GM19238 (cell line): ENCODE measurements at regions not wholly inside any gene's neighbourhood (a gene's known extent, or its start where the extent isn't known, plus 50 kb on each side); places are given as distances from the start of the nearest gene placed in this dataset.
"Not testable (repeated sequence)": the region's sequence is repeated elsewhere in the genome, so short reads cannot be mapped to it uniquely, and the experiment has no call there.

Source experiments
- DNase-seq: peaks from one replicate; pipeline ENCODE4 v3.0.0; 2011; ENCODE audit warnings: low spot score; ENCODE audit not compliant: insufficient read length

- no peak for DNase-seq
These were observed 203.9 kb downstream of the RHOU start for GRCh38 chr1:228939001-228939691.

GRCh38 chr1:228939881-228940392 lies 204.7 kb downstream of the RHOU start:
- no peak for DNase-seq

GRCh38 chr1:228940526-228940925 lies 205.2 kb downstream of the RHOU start:
- DNase-seq: no peak

- DNase-seq: no peak
These were observed 205.6 kb downstream of the RHOU start for GRCh38 chr1:228940926-228941325.

GRCh38 chr1:228941666-228942065 lies 206.4 kb downstream of the RHOU start:
- no peak for DNase-seq

- DNase-seq: no peak
These were observed 208.2 kb downstream of the RHOU start for GRCh38 chr1:228943436-228943835.

GRCh38 chr1:228944296-228944695 lies 209.0 kb downstream of the RHOU start:
- DNase-seq: no peak

GRCh38 chr1:228944935-228945371 lies 209.7 kb downstream of the RHOU start:
- no peak for DNase-seq

GRCh38 chr1:228945885-228946284 lies 210.6 kb downstream of the RHOU start:
- no peak for DNase-seq

GRCh38 chr1:228949617-228950016 lies 214.3 kb downstream of the RHOU start:
- not testable (repeated sequence) for DNase-seq

GRCh38 chr1:228953207-228953606 lies 217.9 kb downstream of the RHOU start:
- no peak for DNase-seq

GRCh38 chr1:228953808-228954207 lies 218.5 kb downstream of the RHOU start:
- DNase-seq: not testable (repeated sequence)

GRCh38 chr1:228955691-228956090 lies 220.4 kb downstream of the RHOU start:
- no peak for DNase-seq

- DNase-seq: no peak
These were observed 221.6 kb downstream of the RHOU start for GRCh38 chr1:228956864-228957263.

GRCh38 chr1:228957535-228957934 lies 222.3 kb downstream of the RHOU start:
- no peak for DNase-seq

GRCh38 chr1:228958121-228958520 lies 222.8 kb downstream of the RHOU start:
- DNase-seq: no peak

GRCh38 chr1:228958741-228959140 lies 223.5 kb downstream of the RHOU start:
- DNase-seq: no peak

- no peak for DNase-seq
These were observed 225.4 kb downstream of the RHOU start for GRCh38 chr1:228960705-228961104.

- no peak for DNase-seq
These were observed 226.2 kb downstream of the RHOU start for GRCh38 chr1:228961511-228961910.

- no peak for DNase-seq
These were observed 228.5 kb downstream of the RHOU start for GRCh38 chr1:228963795-228964177.

- DNase-seq: no peak
These were observed 229.2 kb downstream of the RHOU start for GRCh38 chr1:228964178-228965089.

GRCh38 chr1:228968891-228969606 lies 233.8 kb downstream of the RHOU start:
- no peak for DNase-seq
